OCI-M1 (cell line): ENCODE measurements at regions not wholly inside any gene's neighbourhood (a gene's known extent, or its start where the extent isn't known, plus 50 kb on each side); places are given as distances from the start of the nearest gene placed in this dataset.

ENCODE experiments used
- DNase-seq: peaks from one replicate; lab custom pipeline; 2025; lab: John Stamatoyannopoulos, UW

DNA sequence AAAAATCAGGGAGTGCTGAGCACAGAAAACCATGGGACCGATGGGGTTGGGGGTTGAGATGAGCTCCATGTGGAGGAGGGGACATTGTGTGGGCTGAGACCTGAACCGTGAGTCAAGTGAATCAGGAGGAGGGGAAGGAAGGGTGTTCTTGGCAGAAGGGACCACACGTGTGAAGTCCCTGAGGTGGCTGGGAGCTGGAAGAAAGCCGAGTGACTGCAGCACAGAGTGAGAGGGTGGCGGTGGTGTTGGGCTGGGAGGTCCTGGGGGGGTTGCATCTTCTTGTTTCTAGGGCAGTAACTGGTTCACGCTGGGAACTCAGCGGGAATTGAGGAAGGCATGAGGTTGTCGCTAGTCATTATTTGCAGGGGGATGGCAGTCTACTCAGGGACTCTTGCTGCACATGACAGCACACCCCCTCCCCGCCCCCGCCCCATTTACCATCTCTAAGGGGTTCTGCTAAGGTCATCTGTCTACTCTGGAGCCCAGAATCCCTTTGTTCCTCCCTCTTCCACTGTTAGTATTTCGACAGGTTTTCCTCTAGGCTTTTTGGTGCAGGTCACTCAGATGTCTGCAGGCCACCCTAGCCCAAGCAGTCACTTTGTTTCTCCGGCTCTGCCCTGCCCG, 254.3 kb downstream of the TLE3 start:
- DNase-seq = no peak

DNA sequence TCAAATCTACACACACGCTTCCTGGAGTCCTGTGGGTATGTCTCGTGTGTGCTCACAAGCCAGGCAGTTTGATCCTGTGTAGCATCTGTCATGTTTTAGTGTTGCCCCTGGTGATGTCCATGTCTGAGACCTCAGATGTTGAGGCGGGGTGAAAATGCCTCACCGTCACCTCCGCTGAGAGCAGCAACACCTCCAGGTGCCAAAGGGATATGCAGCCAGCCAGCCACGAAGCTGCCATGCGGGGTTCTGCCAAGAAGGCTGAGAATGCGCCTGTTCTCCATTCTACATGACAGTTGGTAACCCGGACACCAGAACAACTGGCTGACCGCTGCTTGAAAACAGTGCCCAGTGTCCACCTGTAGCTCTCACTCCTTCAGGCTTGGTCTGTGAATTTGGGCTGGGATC, 253.8 kb downstream of the TLE3 start:
- no peak for DNase-seq

DNA sequence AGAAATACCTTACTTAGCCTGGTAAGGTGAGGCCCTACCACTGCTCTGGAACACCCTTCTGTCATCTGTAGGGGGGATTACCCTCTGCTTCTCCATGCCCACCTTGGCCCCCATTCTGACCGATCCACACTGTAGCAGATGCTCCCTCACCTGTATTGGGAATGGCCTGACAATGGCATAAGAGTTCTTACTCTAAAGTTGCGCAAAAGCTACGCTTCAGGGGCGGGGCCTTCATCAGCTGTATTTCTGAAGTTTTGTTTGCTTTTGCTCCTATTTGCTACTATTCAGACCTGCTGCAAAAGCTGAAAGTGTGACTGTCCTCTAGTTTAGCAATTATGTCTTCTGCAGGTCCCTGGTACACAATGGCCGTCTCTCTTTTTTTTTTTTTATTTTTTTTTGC, 252.6 kb downstream of the TLE3 start:
- no peak for DNase-seq

DNA sequence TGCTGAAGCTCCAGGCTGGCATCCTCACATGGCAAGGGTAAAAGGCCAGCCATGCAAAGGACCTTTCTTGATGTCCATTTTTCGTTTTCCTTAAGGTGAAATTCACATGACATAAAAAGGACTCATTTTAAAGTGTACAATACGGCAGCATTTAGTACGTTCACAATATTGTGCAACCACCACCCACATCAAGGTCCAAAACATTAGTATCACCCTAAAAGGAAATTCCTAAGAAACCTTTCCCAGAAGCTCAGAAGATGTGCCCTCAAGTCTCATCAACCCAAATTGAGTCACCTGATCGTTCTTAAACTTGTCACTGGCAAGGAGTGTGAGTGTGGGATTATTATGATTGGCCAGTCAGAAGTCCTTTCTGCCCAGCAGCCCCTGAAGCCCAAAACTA, 250.1 kb downstream of the TLE3 start:
- DNase-seq = no peak

DNA sequence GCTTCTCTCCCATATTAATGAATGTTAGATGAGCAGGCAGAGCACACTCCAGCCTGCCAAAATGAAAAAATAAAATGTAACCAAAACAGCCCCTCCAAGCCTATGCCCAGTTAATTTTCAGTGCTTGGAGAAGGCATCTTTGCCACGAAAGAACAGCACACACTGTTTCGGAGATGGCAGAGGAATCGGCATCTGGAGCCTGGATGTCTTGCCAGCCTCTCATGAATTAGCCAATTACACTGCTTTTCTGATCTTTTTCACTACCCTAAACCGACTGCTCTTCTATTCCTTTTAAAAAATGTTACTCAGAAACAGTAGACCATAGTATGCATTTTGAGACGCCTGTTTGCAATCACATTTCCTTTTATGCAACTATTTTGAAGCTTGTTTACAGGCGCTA, 249.6 kb downstream of the TLE3 start:
- no peak for DNase-seq

DNA sequence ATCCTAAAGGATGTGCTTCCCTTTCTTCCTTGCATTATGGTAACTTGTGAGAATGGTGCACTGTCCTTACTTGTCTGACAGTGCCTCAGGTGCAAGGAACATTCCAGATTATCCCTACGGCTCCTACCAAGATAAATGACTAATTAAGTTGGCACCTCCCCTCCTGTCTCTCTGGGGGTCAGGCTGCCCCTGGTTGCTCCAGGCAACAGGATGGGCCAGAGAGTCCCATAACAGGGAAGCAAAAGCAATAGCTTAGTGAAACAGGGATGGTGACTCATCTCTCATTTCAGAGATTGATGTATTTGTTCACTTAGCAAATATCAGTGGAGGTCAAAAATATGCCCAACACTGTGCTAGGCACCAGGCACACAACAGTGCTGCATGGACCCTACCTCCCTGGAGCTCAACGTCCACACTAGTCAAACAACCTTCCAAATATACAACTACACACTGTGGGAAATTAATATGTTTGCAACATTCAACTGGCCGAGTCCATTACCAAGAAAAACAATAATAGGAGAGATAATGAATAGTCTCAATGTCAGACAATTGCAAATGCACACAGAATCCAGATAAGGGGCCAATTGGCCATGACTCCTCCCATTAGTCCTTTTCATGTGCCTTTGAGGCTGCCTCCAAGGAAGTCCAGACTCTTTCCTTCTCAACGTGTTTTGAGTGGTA, 249.0 kb downstream of the TLE3 start:
- DNase-seq = no peak

DNA sequence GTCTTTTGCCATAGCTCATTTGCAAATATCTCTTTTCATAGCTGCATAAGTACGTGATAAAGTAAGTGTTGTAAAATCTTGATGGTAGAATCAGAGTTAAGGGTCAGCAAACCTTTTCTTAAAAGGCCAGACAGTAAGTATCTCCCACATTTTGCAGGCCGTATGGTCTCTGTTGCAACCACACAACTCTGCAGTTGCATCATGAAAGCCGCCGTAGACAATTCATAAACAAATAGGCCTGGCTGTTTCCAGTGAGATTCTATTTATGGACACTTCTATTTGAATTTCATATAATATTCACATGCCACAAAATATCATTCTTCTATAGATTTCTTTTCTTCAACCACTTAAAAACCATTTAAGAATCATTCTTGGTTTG, 248.5 kb downstream of the TLE3 start:
- no peak for DNase-seq

DNA sequence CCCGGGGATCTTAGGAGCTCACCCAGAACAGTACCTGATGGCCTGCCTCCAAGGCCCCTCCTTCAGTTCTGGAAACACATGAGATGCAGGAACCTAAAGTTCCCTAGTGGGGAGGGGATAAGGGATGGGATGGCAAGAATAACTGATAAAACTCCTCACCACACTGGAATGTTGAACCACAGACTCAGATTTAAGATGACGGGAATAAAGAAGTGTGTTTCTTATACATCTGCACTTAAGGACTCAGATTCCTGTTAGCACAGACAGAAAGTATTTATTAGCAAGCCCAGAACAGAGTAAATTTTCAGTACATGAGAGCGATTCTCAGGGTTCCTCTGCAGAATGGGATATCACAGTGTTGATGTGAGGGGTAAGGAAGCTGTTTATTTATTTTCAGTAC, 245.2 kb downstream of the TLE3 start:
- no peak for DNase-seq

DNA sequence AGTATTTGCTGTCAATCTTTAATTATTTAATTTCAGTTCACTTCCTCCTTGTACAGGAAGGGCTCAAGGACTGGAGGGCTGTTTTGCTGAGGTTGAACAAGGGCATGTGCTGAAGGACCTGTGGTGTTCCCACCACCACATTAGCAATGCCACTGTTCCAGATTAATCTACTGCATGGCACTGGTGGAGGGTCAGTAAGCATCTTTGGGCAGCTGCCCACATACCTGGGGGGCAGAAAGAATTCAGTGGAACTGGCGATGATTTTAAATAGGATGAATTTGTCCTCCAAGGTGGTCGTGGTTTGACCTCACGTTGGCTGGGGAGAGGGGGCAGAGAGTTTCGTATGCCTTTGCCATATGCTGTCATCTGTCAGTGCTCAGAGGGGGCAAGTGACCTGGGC, 244.8 kb downstream of the TLE3 start:
- no peak for DNase-seq

DNA sequence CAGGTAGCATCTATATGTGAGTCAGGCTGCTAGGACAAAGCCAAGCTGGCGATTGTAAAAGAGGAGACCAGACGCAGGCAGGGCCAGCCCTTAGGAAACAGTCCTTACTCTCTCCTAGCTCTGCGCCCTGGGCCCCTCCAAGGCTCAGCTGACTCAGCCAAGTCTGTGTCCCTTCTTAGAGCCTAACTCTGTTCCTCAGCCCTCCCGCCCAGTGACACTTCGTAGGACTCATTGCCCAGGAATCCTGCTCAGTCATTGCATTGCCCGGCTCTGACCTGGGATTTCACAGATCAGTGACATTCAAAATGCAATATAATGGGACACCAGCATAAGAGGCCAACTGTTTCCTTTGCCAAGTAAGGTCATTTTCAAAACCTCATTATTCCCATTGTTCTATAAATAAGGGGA, 244.2 kb downstream of the TLE3 start:
- no peak for DNase-seq

DNA sequence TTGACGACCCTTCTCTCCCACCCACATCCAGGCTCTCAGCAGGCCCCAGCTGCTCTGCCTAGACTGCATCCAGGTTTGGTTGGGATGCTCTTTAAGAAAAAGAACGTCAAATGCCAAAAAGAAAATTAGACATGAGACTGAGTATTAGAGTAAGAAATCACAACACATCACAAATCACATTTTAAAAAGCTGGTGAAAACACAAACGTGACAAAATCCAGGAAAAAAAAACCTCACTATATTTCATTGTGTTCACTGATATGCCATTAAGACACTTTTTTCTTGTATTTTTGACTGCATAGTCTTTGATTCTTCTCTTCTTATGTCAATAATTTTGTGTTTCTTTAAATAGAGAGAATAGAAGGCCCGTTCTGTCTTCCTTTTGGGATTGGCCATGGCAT, 243.7 kb downstream of the TLE3 start:
- no peak for DNase-seq

DNA sequence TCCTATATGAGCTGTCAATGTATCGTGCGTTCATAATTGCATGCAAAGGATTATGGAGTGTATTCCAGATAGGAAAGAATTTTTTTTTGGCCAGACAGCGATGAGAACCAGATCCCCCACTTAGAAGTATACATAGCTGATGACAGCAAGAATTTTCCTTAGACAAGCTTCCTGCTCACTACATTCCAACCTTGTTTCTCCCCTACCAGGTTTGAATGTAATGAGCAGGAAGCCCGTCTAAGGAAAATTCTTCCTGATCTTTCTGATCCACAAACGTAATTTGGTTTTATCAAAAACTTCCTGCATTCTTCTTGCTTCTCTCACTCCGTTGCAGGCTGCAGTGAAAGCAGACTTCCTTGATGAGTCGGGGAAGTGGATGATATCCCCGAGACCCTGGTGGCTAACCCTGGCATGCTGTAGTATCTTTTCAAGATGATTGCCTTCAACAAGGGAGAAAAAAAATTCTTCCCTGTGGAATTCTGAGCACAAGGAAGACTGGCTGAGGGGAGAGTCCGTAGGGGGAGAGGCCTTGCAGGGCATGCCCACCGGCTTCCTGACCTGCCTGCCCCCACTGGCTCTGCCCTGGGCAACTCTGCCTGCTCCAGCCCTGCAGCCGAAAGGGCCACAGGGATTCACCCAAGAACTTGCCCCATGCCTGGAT, 243.1 kb downstream of the TLE3 start:
- no peak for DNase-seq

DNA sequence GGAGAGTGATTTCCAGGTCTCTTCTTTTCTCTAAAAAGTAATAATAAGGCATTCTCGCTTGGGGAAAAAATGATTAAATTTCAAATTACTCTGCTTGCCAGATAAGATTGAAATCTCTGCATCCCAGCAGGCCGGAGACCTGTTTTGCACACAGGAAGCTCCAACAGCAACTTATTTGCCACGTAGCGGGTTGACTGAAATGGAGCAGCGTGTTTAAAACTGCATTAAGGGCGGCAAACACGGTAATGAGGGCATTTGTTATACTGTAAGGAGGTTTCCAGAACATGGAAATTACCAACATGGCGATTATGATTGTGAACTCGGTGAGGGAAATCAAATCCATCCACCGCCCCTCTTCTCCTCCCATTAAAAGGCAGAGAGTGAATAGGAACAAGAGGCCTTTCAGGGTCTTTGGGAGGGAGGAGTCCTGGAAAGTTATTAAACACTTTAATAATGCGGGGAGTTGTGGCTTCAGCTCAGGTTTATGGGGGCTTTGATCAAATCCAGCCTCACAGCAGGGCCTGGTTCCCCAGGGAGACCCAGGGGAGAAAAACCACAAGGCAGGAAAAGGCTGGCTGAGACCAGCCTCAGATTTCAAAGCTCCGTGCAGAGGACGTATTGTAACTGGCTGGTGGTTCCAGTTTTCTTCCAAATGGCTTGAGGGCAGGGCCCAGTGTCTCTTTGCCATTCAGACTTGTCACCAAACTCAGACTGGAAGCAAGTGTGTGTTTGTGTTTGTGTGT, 242.3 kb downstream of the TLE3 start:
- no peak for DNase-seq

DNA sequence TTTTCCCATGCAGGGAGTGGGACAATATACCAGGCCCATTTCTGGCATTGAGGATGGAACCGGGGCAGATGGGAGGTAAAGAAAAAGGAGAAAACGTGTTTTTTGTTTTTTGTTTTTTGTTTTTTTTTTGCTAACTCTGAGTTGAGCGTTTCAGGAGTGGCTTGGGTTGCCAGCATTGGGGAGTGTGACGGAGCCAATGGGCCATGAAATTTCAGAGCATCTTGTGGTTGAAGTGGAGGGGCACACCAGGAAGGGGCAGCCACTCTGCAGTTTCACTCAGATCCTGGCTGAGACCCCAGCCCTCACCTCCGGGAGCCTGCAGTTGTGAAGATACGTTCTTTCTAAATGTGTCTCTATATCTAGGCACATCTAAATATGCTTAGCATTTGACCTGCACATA, 240.5 kb downstream of the TLE3 start:
- DNase-seq = no peak

DNA sequence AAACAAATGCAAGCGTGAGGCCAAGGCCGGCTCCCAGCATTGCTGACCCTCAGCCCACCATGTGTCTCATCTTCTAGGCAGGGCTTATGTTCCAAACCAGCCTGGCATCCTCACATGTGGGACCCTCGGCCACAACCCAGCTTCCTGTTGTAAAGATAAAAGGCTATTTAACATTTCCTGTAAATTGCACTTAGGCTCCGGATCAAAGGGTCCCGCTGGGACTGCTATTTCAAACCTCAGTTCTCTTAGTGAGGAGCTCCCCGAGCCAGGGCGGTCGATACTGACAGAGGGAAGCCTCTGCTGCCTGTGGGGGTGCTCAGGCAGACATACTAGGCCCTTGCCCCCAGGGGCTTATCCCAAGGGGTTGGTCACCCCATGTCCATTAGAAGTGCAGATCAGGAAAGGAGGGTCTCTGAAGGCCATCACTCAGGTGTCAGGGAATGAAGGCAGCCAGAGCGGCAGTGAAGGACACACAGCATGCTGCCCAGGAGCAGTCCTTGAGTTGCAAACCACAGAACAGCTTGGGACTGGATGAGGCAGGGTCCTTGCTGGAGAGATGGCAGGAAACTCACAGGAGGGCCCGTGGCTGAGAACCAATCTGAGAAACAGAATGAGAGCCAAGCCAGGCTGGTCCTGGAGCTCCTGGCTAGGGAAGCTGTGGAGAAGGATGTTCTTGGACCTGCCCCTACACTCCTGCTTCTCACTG, 239.9 kb downstream of the TLE3 start:
- no peak for DNase-seq

DNA sequence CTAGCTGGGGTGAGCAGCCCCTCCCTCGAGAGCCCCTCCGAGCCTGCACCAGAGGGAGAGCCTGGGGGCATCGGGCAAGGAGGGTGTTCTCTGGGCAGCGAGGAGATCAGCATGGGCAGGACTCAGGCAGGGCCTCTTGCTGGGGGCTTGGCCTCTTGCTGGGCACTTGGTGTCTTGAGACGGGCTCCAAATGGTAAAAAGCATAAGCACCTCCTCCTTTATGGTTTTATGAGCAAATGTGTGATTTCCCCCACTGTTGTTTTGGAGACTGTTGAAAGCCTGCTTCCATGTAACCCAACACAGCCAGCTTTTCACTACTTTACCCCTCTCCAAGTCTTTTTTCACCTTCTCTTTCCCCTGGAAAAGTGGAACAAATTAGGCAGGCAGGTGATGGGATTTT, 239.3 kb downstream of the TLE3 start:
- no peak for DNase-seq

DNA sequence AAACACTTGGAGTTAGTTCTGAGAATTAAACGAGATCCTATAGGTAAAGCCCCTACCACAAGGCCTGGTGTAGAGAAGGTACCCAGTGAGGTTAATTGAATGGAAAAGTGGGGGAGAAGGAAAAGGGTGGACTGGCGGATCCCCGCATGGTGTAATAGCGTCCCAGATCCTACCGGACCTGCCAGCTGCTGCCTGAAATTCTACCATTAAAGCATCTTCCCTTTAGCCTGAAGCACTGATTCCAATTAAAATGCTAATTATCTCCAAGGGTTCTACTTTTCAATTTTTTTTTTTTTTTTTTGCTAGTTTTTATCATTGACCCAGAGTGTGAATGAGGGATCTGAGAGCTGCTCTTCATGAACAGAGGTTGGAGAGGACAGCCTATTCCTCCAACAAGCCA, 237.9 kb downstream of the TLE3 start:
- DNase-seq = no peak

DNA sequence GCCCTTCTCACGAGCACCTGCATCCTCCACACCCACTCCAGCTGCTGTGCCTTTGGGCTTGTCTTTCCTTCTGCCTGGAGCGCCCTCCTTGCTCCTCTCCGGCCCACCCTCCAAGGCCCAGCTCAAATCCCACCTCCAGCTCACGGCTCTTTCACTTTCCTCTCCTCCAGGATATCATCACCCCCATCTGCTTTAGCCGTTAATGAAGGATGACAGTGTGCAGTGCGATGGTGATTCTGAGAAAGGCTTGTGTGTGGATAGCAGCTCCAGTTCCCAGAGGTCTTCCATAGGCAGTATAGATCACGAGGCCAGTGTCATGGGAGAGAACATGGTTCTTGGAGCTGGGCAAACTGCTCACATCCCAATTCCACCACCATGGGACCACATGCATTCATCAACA, 237.4 kb downstream of the TLE3 start:
- DNase-seq = no peak

DNA sequence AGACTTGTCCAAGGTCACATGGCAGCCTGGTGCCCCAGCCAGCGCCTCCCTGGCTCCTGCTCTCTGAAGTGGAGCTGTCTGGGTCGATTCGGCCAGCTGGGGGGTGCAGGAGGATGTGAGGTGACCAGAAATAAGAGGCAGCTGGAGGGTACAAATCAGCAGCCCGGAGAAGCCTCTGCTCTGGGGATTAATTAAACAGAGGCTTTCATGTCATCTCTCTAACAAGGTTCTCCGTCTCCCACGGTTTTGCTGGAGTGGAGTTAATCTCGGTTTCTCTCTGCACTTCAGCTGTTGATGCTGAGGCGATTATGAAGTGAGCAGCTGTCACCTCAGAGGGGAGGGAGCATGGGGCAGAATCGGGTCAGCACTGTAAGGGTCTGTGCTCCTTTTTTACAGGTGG, 236.8 kb downstream of the TLE3 start:
- no peak for DNase-seq

DNA sequence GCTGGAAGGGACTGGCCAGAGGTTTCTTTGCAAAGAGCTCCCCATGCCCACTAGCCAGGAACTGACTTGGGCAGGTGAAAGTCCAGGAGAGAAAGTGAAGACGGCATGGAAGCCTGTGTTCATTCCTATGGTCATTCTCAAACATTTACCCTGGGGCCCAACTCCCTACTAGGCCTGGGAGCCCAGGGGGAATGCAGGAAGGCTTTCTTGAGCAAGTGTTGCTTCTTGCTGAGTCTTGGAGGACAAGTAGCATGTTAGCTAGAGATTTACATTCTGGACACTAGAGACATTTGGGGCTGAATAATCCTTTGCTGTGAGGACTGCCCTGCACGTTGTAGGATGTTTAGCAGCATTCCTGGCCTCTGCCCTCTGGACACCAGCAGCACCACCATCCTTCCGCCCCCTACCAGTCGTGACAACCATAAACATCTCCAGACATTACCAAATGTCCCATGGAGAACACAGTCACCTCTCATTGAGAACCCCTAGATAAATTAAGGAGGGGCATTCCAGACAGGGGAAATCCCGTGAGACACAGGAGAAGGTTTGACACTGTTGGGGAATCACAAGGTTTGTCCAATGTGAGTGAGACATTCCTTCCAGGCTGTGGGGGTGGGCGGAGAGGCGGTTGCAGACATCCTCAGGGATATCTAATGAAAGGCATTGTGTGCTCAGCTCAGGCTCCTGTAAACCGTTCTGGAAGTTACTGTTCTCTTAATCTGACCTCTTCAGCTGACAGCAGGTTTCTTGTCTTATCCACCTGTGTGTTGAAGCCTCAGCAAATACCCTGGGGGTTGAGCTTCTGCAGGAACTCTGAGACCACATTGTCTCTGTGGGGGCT, 236.2 kb downstream of the TLE3 start:
- DNase-seq = no peak

DNA sequence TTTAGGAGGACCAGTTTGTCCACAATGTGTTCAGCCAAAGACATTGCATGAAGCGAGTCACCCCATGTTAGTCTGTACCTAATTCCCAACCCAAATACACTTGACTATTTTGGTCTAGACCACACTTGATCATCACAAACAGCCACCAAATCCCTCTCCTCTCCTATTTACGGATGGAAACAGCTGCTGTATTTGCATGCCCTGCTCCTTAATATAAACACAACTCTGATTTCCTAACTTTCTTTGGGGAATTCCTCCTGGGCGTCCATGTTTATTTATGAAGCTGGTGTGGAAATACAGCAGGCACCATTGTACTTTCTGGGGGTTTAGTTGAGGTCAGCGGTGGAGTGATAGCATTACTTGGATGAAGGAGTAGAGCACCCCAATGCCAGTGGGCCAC, 235.2 kb downstream of the TLE3 start:
- no peak for DNase-seq

DNA sequence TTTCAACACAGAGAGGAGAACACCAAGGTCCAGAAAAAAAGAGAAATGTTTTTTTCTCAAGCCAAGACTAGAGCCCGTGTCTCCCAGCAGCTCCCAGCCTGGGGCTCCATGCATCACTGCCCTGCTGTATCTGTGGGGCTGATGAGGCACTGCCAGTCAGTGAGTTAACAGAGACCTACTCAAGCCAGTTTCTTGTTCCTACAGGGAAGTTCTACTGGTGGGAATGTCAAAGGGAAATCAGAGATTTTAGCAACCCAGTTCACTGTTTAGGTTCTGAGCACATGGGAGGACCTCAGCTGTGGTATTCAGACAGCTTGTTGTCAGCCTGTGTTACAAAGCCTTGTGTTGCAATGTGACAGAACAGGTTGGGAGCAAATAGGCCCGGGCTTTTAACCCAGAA, 234.3 kb downstream of the TLE3 start:
- no peak for DNase-seq
